SH-SY5Y (cell line): ENCODE measurements at regions not wholly inside any gene's neighbourhood (a gene's known extent, or its start where the extent isn't known, plus 50 kb on each side); places are given as distances from the start of the nearest gene placed in this dataset.

Source experiments
- GATA2 ChIP-seq: IDR thresholded peaks from 2 replicates; pipeline ENCODE4 v1.6.1; 2011; ENCODE audit warnings: mild to moderate bottlenecking, low read depth, low read length
- GATA3 ChIP-seq: IDR thresholded peaks from 2 replicates; pipeline ENCODE4 v1.6.1; 2011; ENCODE audit warnings: low read depth, mild to moderate bottlenecking, low read length, moderate library complexity

- TF ChIP-seq GATA2 (no peak), GATA3 (no peak)
Observed at GRCh38 chr7:93819699-93820098, 70.9 kb downstream of the TFPI2 start.
